Ovary (tissue), 3 donors: ENCODE measurements at regions not wholly inside any gene's neighbourhood (a gene's known extent, or its start where the extent isn't known, plus 50 kb on each side); places are given as distances from the start of the nearest gene placed in this dataset.

ENCODE experiments used
- POLR2A ChIP-seq: fragments of 450-650 bp; IDR thresholded peaks from one replicate; pipeline ENCODE4 v1.6.1; 2017; ENCODE audit warnings: antibody characterized with exemption, mild to moderate bottlenecking, moderate library complexity
- TF ChIP-seq, protein P1 (sequence below), 3 donors: fragments of 450-650 bp in 2 of 3; fragments of 200-600 bp in 1 of 3; IDR thresholded peaks; one replicate each; pipeline versions ENCODE4 v1.5.1 to v1.8.0; 2016 to 2022; ENCODE audit warnings: antibody characterized with exemption in 3 of 3, mild to moderate bottlenecking in 1 of 3
- donor health status: DM: no; HTN: no; CAD: no.

DNA sequence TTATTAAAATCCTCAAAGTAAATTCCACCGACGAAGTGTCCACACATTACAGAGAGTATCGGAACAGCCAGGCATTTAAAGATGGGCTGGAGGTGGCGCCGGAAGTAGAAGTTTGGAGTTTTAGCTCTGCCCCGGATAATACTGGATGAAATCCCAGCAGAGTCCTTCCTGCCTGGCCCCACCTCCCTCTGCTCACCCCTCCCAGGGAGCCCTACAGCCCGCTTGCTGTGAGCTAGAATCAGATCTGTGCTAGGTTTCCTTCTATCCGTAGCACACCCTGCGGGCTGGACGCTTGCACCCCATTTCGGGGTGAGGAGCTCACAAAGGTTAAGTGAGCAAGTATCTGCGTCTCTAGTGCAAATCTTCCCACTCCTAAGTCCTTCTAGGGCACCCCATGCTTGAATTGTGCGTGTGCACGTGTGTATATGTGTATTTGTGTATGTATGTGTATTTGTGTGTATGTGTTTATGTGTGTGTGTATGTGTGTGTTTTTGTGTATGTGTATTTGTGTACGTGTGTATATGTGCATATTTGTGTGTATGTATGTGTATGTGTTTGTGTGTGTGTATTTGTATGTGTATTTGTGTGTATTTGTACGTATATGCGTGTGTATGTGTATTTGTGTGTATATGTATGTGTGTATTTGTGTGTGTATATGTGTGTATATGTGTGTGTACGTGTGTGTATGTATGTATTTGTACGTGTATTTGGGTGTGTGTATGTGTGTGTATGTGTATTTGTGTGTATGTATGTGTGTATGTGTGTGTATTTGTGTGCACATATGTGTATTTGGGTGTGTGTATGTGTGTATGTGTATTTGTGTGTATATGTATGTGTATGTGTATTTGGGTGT is 61.4 kb downstream of the HAPSTR1 start:
- TF ChIP-seq, protein P1, sequence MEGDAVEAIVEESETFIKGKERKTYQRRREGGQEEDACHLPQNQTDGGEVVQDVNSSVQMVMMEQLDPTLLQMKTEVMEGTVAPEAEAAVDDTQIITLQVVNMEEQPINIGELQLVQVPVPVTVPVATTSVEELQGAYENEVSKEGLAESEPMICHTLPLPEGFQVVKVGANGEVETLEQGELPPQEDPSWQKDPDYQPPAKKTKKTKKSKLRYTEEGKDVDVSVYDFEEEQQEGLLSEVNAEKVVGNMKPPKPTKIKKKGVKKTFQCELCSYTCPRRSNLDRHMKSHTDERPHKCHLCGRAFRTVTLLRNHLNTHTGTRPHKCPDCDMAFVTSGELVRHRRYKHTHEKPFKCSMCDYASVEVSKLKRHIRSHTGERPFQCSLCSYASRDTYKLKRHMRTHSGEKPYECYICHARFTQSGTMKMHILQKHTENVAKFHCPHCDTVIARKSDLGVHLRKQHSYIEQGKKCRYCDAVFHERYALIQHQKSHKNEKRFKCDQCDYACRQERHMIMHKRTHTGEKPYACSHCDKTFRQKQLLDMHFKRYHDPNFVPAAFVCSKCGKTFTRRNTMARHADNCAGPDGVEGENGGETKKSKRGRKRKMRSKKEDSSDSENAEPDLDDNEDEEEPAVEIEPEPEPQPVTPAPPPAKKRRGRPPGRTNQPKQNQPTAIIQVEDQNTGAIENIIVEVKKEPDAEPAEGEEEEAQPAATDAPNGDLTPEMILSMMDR (IDR thresholded peaks at IDR 0.05), result no peak
- no peak for TF ChIP-seq POLR2A
